ENCODE measurements at regions not wholly inside any gene's neighbourhood (a gene's known extent, or its start where the extent isn't known, plus 50 kb on each side); places are given as distances from the start of the nearest gene placed in this dataset.

- H3K9me2 ChIP-seq, result no peaks in the 10 kb centered on the region
- POLR2A ChIA-PET, result no interaction called here
- CTCF ChIA-PET, result no interaction called here
- no peak overlapping the region for H3K9ac ChIP-seq
- 32% methylated on average over 2 of the region's 2 CpGs for WGBS (ENCODE audit: low lambda C conversion rate)
- H2AFZ ChIP-seq (ENCODE audit: low read depth), result no peak overlapping the region
- no peak overlapping the region for H3K4me2 ChIP-seq
- DNase-seq, result no peak
- no peaks in the 10 kb centered on the region for H4K20me1 ChIP-seq (ENCODE audit: insufficient read depth)
- H3K79me2 ChIP-seq (ENCODE audit: insufficient read depth), result no peaks in the 10 kb centered on the region
- H3K27me3 ChIP-seq (ENCODE audit: insufficient read depth), result no peaks in the 10 kb centered on the region
- H3K36me3 ChIP-seq (replicated peaks in 1 of 2; ENCODE audit: control insufficient read depth in 1 of 2, insufficient read depth in 2 of 2, low read length in 1 of 2), result no peaks in the 10 kb centered on the region
- no peaks in the 10 kb centered on the region for H3K9me3 ChIP-seq
- no peak overlapping the region for H3K27ac ChIP-seq (ENCODE audit: low read depth in 2 of 2, low read length in 1 of 2)
- H3K4me3 ChIP-seq (ENCODE audit: low read depth in 2 of 2, low read length in 1 of 2), result no peak overlapping the region
- H3F3A ChIP-seq (replicated peaks; ENCODE audit: insufficient read depth), result no peaks in the 10 kb centered on the region
- no peak for TF ChIP-seq USF1 (IDR thresholded peaks at IDR 0.05; ENCODE audit: borderline replicate concordance, low read depth)
- TF ChIP-seq EZH2phosphoT487 (IDR thresholded peaks at IDR 0.05; ENCODE audit: borderline replicate concordance, low read depth), result no peak
- TF ChIP-seq FOXJ3 (CRISPR knock-in tag; IDR thresholded peaks at IDR 0.05), result no peak
- no peak for TF ChIP-seq JUND (IDR thresholded peaks at IDR 0.05)
- TF ChIP-seq, protein P1, sequence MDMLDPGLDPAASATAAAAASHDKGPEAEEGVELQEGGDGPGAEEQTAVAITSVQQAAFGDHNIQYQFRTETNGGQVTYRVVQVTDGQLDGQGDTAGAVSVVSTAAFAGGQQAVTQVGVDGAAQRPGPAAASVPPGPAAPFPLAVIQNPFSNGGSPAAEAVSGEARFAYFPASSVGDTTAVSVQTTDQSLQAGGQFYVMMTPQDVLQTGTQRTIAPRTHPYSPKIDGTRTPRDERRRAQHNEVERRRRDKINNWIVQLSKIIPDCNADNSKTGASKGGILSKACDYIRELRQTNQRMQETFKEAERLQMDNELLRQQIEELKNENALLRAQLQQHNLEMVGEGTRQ (IDR thresholded peaks at IDR 0.05; ENCODE audit: borderline replicate concordance, low read depth, low read length), result no peak
- TF ChIP-seq RXRA (IDR thresholded peaks at IDR 0.05; ENCODE audit: borderline replicate concordance, low read depth), result no peak
- TF ChIP-seq REST (IDR thresholded peaks at IDR 0.05; ENCODE audit: low read depth, low read length), result no peak
- TF ChIP-seq MXI1 (IDR thresholded peaks at IDR 0.05; ENCODE audit: low read depth, low read length), result no peak
- peaks cover 0 to 3% of the 10 kb centered on the region in 2 experiments; a peak in 1 of 4 replicates for H3K4me1 ChIP-seq (ENCODE audit: control insufficient read depth in 1 of 2, insufficient read depth in 2 of 2, low read depth in 1 of 2, low read length in 1 of 2)
Measured at GRCh38 chr9:12961276-12961809, 186.5 kb downstream of the LURAP1L start.

GRCh38 chr9:12963537-12963936, 188.7 kb downstream of the LURAP1L start:
- TF ChIP-seq SMC3 (IDR thresholded peaks at IDR 0.05; ENCODE audit: low read depth, low read length), result no peak
- no peak for TF ChIP-seq MEF2A (IDR thresholded peaks at IDR 0.05; ENCODE audit: borderline replicate concordance, low read depth)
- TF ChIP-seq CTCF (IDR thresholded peaks at IDR 0.05), result no peak

More at GRCh38 chr9:12963537-12963936, 188.7 kb downstream of the LURAP1L start:
- Histone ChIP-seq H3K9me3 (no peaks in the 10 kb centered on the region), H3K4me1 (ENCODE audit: control insufficient read depth in 1 of 2, insufficient read depth in 2 of 2, low read depth in 1 of 2, low read length in 1 of 2) (peaks cover 0 to 3% of the 10 kb centered on the region in 2 experiments; a peak in 1 of 4 replicates), H3K9me2 (no peaks in the 10 kb centered on the region), H3K4me3 (ENCODE audit: low read depth in 2 of 2, low read length in 1 of 2) (no peak overlapping the region), H3K79me2 (ENCODE audit: insufficient read depth) (no peaks in the 10 kb centered on the region), H3K36me3 (replicated peaks in 1 of 2; ENCODE audit: control insufficient read depth in 1 of 2, insufficient read depth in 2 of 2, low read length in 1 of 2) (no peaks in the 10 kb centered on the region), H3K27ac (ENCODE audit: low read depth in 2 of 2, low read length in 1 of 2) (no peak overlapping the region), H4K20me1 (ENCODE audit: insufficient read depth) (no peaks in the 10 kb centered on the region), H3K4me2 (no peak overlapping the region), H3K27me3 (ENCODE audit: insufficient read depth) (no peaks in the 10 kb centered on the region), H2AFZ (ENCODE audit: low read depth) (no peak overlapping the region), H3F3A (replicated peaks; ENCODE audit: insufficient read depth) (no peaks in the 10 kb centered on the region), H3K9ac (no peak overlapping the region)
- CTCF ChIA-PET, result no interaction called here
- POLR2A ChIA-PET, result no interaction called here
- no peak for DNase-seq
